ENCODE measurements at regions not wholly inside any gene's neighbourhood (a gene's known extent, or its start where the extent isn't known, plus 50 kb on each side); places are given as distances from the start of the nearest gene placed in this dataset.

DNA sequence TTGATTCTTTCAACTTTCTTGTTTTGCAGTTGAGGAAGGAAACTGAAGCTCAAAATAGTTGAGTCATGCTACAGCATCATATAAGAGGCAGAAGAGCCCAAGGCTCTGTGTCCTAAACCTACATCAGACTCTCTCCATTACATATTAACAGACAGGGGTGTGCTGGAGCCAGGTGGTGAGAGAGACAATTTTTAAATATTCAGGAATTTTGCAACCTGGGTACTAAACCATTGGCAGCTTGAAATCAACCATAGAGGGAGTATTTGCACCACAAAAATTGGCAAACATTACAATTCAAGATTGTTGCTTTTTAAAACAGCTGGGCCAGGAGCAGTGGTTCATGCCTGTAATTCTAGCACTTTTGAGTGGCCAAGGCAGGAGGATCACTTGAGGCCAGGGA, 65.8 kb upstream of the SOX4 start:
- TF ChIP-seq, protein P1, sequence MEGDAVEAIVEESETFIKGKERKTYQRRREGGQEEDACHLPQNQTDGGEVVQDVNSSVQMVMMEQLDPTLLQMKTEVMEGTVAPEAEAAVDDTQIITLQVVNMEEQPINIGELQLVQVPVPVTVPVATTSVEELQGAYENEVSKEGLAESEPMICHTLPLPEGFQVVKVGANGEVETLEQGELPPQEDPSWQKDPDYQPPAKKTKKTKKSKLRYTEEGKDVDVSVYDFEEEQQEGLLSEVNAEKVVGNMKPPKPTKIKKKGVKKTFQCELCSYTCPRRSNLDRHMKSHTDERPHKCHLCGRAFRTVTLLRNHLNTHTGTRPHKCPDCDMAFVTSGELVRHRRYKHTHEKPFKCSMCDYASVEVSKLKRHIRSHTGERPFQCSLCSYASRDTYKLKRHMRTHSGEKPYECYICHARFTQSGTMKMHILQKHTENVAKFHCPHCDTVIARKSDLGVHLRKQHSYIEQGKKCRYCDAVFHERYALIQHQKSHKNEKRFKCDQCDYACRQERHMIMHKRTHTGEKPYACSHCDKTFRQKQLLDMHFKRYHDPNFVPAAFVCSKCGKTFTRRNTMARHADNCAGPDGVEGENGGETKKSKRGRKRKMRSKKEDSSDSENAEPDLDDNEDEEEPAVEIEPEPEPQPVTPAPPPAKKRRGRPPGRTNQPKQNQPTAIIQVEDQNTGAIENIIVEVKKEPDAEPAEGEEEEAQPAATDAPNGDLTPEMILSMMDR (IDR thresholded peaks at IDR 0.05; ENCODE audit: low read length): no peak; the same call in 1 of the 2 replicates
- TF ChIP-seq EZH2 (IDR thresholded peaks at IDR 0.05; ENCODE audit: borderline replicate concordance, low read length): no peak

All from OCI-LY1 (cell line).